Neuronal stem cell (in vitro differentiated cells): ENCODE measurements at regions not wholly inside any gene's neighbourhood (a gene's known extent, or its start where the extent isn't known, plus 50 kb on each side); places are given as distances from the start of the nearest gene placed in this dataset.

Experiments used
- DNase-seq: peaks from one replicate; pipeline ENCODE4 v3.0.0-alpha.2; 2013; ENCODE audit warnings: low spot score
- H2AFZ ChIP-seq: one replicate; pipeline ENCODE4 v1.6.1; 2013; ENCODE audit warnings: mild to moderate bottlenecking, low read length, inconsistent platforms
- H2AK5ac ChIP-seq: 2 replicates; pipeline ENCODE4 v1.6.1; 2013; ENCODE audit warnings: low read depth, mild to moderate bottlenecking, inconsistent platforms, low read length, moderate library complexity, mixed read lengths
- H2BK120ac ChIP-seq: 2 replicates; pipeline ENCODE4 v1.6.1; 2013; ENCODE audit warnings: low read depth, mild to moderate bottlenecking, inconsistent platforms, low read length, moderate library complexity, mixed read lengths
- H2BK12ac ChIP-seq: one replicate; pipeline ENCODE4 v1.6.1; 2013; ENCODE audit warnings: low read length, inconsistent platforms
- H2BK15ac ChIP-seq: 2 replicates; pipeline ENCODE4 v1.6.1; 2013; ENCODE audit warnings: mild to moderate bottlenecking, low read length, inconsistent platforms, mixed read lengths
- H2BK5ac ChIP-seq: one replicate; pipeline ENCODE4 v1.6.1; 2013; ENCODE audit warnings: inconsistent platforms, mild to moderate bottlenecking, low read length, moderate library complexity
- H3K14ac ChIP-seq: one replicate; pipeline ENCODE4 v1.6.1; 2013; ENCODE audit warnings: low read length, inconsistent platforms
- H3K18ac ChIP-seq: 2 replicates; pipeline ENCODE4 v1.6.1; 2013; ENCODE audit warnings: low read length, inconsistent platforms
- H3K23ac ChIP-seq: 2 replicates; pipeline ENCODE4 v1.6.1; 2013; ENCODE audit warnings: low read depth, mild to moderate bottlenecking, mixed read lengths, low read length, inconsistent platforms; ENCODE audit not compliant: poor library complexity
- H3K27ac ChIP-seq: replicated peaks from 3 replicates; pipeline ENCODE4 v1.5.1; 2013; ENCODE audit warnings: low read length, inconsistent platforms
- H3K27me3 ChIP-seq, 3 experiments: 2 replicates each; pipeline ENCODE4 v1.6.1; 2013; ENCODE audit warnings: low read length in 3 of 3, mild to moderate bottlenecking in 2 of 3, inconsistent platforms in 1 of 3, low read depth in 1 of 3, mixed read lengths in 1 of 3, moderate library complexity in 1 of 3; ENCODE audit not compliant: control insufficient read depth in 3 of 3, insufficient read depth in 3 of 3
- H3K36me3 ChIP-seq, 2 donors: replicated peaks in 1 of 2; 2 replicates each; pipeline ENCODE4 v1.6.1; 2013; ENCODE audit warnings: low read length in 2 of 2; ENCODE audit not compliant: control insufficient read depth in 2 of 2, insufficient read depth in 2 of 2
- H3K4ac ChIP-seq: 2 replicates; pipeline ENCODE4 v1.6.1; 2013; ENCODE audit warnings: inconsistent platforms, mild to moderate bottlenecking, low read length, moderate library complexity
- H3K4me1 ChIP-seq, 2 donors: 1 replicate in 1 of 2; 2 replicates in 1 of 2; pipeline ENCODE4 v1.6.1; 2013; ENCODE audit warnings: low read length in 2 of 2, low read depth in 1 of 2; ENCODE audit not compliant: control insufficient read depth in 2 of 2, insufficient read depth in 1 of 2
- H3K4me2 ChIP-seq: one replicate; pipeline ENCODE4 v1.6.1; 2013; ENCODE audit warnings: mild to moderate bottlenecking, low read length, inconsistent platforms; ENCODE audit not compliant: insufficient read depth, poor library complexity, severe bottlenecking
- H3K4me3 ChIP-seq, 2 donors: 2 replicates each; pipeline ENCODE4 v1.5.1; 2013; ENCODE audit warnings: low read length in 2 of 2, mild to moderate bottlenecking in 2 of 2, inconsistent platforms in 1 of 2, moderate library complexity in 1 of 2
- H3K79me1 ChIP-seq: one replicate; pipeline ENCODE4 v1.6.1; 2013; ENCODE audit warnings: low read depth, mild to moderate bottlenecking, inconsistent platforms, low read length, moderate library complexity
- H3K9ac ChIP-seq: one replicate; pipeline ENCODE4 v1.6.1; 2013; ENCODE audit warnings: mild to moderate bottlenecking, low read depth, low read length, inconsistent platforms; ENCODE audit not compliant: poor library complexity
- H3K9me3 ChIP-seq, 2 donors: replicated peaks in 1 of 2; 2 replicates each; pipeline versions ENCODE3 to v1.6.1; 2013; ENCODE audit warnings: low read length in 2 of 2, mild to moderate bottlenecking in 2 of 2, inconsistent platforms in 1 of 2, low read depth in 1 of 2, mixed read lengths in 1 of 2, moderate library complexity in 1 of 2; ENCODE audit not compliant: control insufficient read depth in 2 of 2, insufficient read depth in 1 of 2
- H4K8ac ChIP-seq: one replicate; pipeline ENCODE4 v1.6.1; 2013; ENCODE audit warnings: low read depth, mild to moderate bottlenecking, inconsistent platforms, low read length, moderate library complexity
- H4K91ac ChIP-seq: one replicate; pipeline ENCODE4 v1.6.1; 2013; ENCODE audit warnings: low read length, low read depth, mild to moderate bottlenecking, inconsistent platforms; ENCODE audit not compliant: poor library complexity
- WGBS, 2 donors: extraction: QIAGEN DNeasy Blood & Tissue Kit; methylation state at CpG; one replicate each; pipeline ENCODE4 v1.1.7; 2013; ENCODE audit warnings: missing lambda C conversion rate in 2 of 2, mixed read lengths in 1 of 2; ENCODE audit not compliant: insufficient read length in 2 of 2, insufficient replicate concordance in 1 of 2; ENCODE audit errors: extremely low coverage in 2 of 2; 5-methylcytosine and 5-hydroxymethylcytosine counted together

GRCh38 chr4:100288161-100288560 lies 97.9 kb upstream of the DDIT4L start:
- WGBS, 2 donors: no CpG with 5 or more reads among the region's 1 CpG
- H3K14ac ChIP-seq: no peak overlapping the region
- H3K27me3 ChIP-seq: no peaks in the 10 kb centered on the region
- H3K23ac ChIP-seq: no peak overlapping the region
- H3K18ac ChIP-seq: no peak overlapping the region
- peaks cover 0 to 7% of the 10 kb centered on the region in 2 donors for H3K4me1 ChIP-seq
- H4K8ac ChIP-seq: no peak overlapping the region
- no peak overlapping the region for H4K91ac ChIP-seq
- H3K4me2 ChIP-seq: no peak overlapping the region
- H2AFZ ChIP-seq: no peak overlapping the region
- H3K9ac ChIP-seq: no peak overlapping the region
- H2BK12ac ChIP-seq: no peak overlapping the region
- no peak overlapping the region for H2AK5ac ChIP-seq
- H2BK15ac ChIP-seq: no peak overlapping the region
- no peak overlapping the region for H3K27ac ChIP-seq
- H2BK120ac ChIP-seq: no peak overlapping the region
- H3K4me3 ChIP-seq: no peak overlapping the region
- no peaks in the 10 kb centered on the region for H3K9me3 ChIP-seq
- no peak for DNase-seq
- no peak overlapping the region for H3K4ac ChIP-seq
- no peaks in the 10 kb centered on the region for H3K36me3 ChIP-seq
- no peak overlapping the region for H2BK5ac ChIP-seq
- no peaks in the 10 kb centered on the region for H3K79me1 ChIP-seq

- no peak overlapping the region for H2BK120ac ChIP-seq
- no peaks in the 10 kb centered on the region for H3K36me3 ChIP-seq
- no peak overlapping the region for H4K91ac ChIP-seq
- no peak overlapping the region for H2BK5ac ChIP-seq
- H3K14ac ChIP-seq: no peak overlapping the region
- no peak overlapping the region for H3K4ac ChIP-seq
- H3K4me1 ChIP-seq: peaks cover 0 to 7% of the 10 kb centered on the region in 2 donors
- H3K79me1 ChIP-seq: no peaks in the 10 kb centered on the region
- no peak overlapping the region for H4K8ac ChIP-seq
- no peak overlapping the region for H3K23ac ChIP-seq
- no peak overlapping the region for H2BK12ac ChIP-seq
- no peak overlapping the region for H3K9ac ChIP-seq
- no peak overlapping the region for H3K4me2 ChIP-seq
- no peak for DNase-seq
- H3K27me3 ChIP-seq: no peaks in the 10 kb centered on the region
- H2BK15ac ChIP-seq: no peak overlapping the region
- no peak overlapping the region for H2AK5ac ChIP-seq
- no peak overlapping the region for H3K27ac ChIP-seq
- no peaks in the 10 kb centered on the region for H3K9me3 ChIP-seq
- H3K4me3 ChIP-seq: no peak overlapping the region
- H3K18ac ChIP-seq: peak overlapping the region; percentile 15
- WGBS, 2 donors: no CpG with 5 or more reads among the region's 6 CpGs
- no peak overlapping the region for H2AFZ ChIP-seq
Measured at GRCh38 chr4:100287534-100287933, 97.3 kb upstream of the DDIT4L start.

- no peak overlapping the region for H2BK120ac ChIP-seq
- no peaks in the 10 kb centered on the region for H3K9me3 ChIP-seq
- no peak overlapping the region for H3K9ac ChIP-seq
- no peak overlapping the region for H4K91ac ChIP-seq
- DNase-seq: no peak
- H2BK5ac ChIP-seq: no peak overlapping the region
- H2AK5ac ChIP-seq: no peak overlapping the region
- peak overlapping the region; percentile 37 for H2AFZ ChIP-seq
- no peak overlapping the region for H4K8ac ChIP-seq
- H3K4ac ChIP-seq: no peak overlapping the region
- H3K4me2 ChIP-seq: no peak overlapping the region
- no peaks in the 10 kb centered on the region for H3K79me1 ChIP-seq
- H3K27ac ChIP-seq: peak overlapping the region; percentile 58
- H3K23ac ChIP-seq: no peak overlapping the region
- no CpG with 5 or more reads among the region's 3 CpGs for WGBS, 2 donors
- no peaks in the 10 kb centered on the region for H3K27me3 ChIP-seq
- peaks cover 0 to 7% of the 10 kb centered on the region in 2 donors for H3K4me1 ChIP-seq
- H2BK15ac ChIP-seq: no peak overlapping the region
- no peaks in the 10 kb centered on the region for H3K36me3 ChIP-seq
- H3K18ac ChIP-seq: no peak overlapping the region
- H2BK12ac ChIP-seq: no peak overlapping the region
- H3K14ac ChIP-seq: no peak overlapping the region
- H3K4me3 ChIP-seq: no peak overlapping the region
Measured at GRCh38 chr4:100286636-100287035, 96.4 kb upstream of the DDIT4L start.

- WGBS, 2 donors: no CpG with 5 or more reads among the region's 2 CpGs
- Histone ChIP-seq H3K9ac (no peak overlapping the region), H2AFZ (no peak overlapping the region), H3K4ac (no peak overlapping the region), H3K4me2 (no peak overlapping the region), H3K27ac (no peak overlapping the region), H3K14ac (no peak overlapping the region), H3K9me3 (no peaks in the 10 kb centered on the region), H3K18ac (no peak overlapping the region), H2BK5ac (no peak overlapping the region), H2BK12ac (no peak overlapping the region), H3K4me3 (no peak overlapping the region), H3K79me1 (no peaks in the 10 kb centered on the region), H4K8ac (no peak overlapping the region), H3K4me1 (peaks cover 0 to 7% of the 10 kb centered on the region in 2 donors), H2AK5ac (no peak overlapping the region), H3K23ac (no peak overlapping the region), H2BK120ac (no peak overlapping the region), H4K91ac (no peak overlapping the region), H3K36me3 (no peaks in the 10 kb centered on the region), H3K27me3 (no peaks in the 10 kb centered on the region), H2BK15ac (no peak overlapping the region)
- DNase-seq: no peak
Measured at GRCh38 chr4:100285121-100285520, 94.9 kb upstream of the DDIT4L start.
